ENCODE measurements at regions not wholly inside any gene's neighbourhood (a gene's known extent, or its start where the extent isn't known, plus 50 kb on each side); places are given as distances from the start of the nearest gene placed in this dataset.

DNA sequence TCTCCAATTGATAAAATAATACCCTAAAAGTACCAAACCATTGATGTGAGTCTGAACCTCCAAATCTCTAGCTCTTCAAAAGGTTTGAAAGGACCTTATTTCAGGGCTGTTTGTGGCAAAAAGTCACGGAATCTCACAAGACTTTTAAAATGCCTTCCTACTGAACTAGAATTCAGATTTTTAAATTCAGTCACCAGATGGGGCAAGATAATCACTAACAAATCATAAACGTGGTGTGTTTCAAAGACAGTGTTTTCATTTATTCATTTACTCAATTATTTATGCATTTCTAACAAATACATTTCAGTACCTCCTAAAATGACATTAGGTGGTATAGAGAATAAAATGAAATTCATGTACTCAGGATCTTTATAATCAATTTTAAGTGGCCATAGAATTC lies 68.2 kb upstream of the SMC2 start:
- Histone ChIP-seq H3K27me3 (ENCODE audit: insufficient read depth, low read depth) (no peaks in the 10 kb centered on the region), H2AFZ (no peak overlapping the region), H3K4me2 (no peak overlapping the region), H3K27ac (no peak overlapping the region), H3K36me3 (ENCODE audit: low read depth) (no peaks in the 10 kb centered on the region), H4K20me1 (ENCODE audit: insufficient read depth) (no peaks in the 10 kb centered on the region), H3F3A (ENCODE audit: insufficient read depth, low read depth) (no peaks in the 10 kb centered on the region), H3K79me2 (ENCODE audit: low read depth) (no peaks in the 10 kb centered on the region), H3K9me3 (ENCODE audit: insufficient read depth, low read depth) (no peaks in the 10 kb centered on the region), H3K4me3 (no peak overlapping the region), H3K9me2 (ENCODE audit: insufficient read depth) (0 out of 2 replicates have a peak, but pooled peaks cover 4% of the 10 kb centered on the region), H3K4me1 (replicated peaks; ENCODE audit: insufficient read depth) (no peaks in the 10 kb centered on the region)
- ChIA-PET CTCF (no interaction called here), POLR2A (ENCODE audit: unreplicated experiment) (no interaction called here)
- DNase-seq: no peak
- no TSS peak for BruUV-seq (replicated peaks)
- intact Hi-C loops (cut with micrococcal nuclease; ENCODE audit: unreplicated experiment): no loop called here
- TF ChIP-seq, protein P1, sequence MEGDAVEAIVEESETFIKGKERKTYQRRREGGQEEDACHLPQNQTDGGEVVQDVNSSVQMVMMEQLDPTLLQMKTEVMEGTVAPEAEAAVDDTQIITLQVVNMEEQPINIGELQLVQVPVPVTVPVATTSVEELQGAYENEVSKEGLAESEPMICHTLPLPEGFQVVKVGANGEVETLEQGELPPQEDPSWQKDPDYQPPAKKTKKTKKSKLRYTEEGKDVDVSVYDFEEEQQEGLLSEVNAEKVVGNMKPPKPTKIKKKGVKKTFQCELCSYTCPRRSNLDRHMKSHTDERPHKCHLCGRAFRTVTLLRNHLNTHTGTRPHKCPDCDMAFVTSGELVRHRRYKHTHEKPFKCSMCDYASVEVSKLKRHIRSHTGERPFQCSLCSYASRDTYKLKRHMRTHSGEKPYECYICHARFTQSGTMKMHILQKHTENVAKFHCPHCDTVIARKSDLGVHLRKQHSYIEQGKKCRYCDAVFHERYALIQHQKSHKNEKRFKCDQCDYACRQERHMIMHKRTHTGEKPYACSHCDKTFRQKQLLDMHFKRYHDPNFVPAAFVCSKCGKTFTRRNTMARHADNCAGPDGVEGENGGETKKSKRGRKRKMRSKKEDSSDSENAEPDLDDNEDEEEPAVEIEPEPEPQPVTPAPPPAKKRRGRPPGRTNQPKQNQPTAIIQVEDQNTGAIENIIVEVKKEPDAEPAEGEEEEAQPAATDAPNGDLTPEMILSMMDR (conservative IDR thresholded peaks at IDR 0.05): no peak
- no peak for TF ChIP-seq EZH2 (IDR thresholded peaks at IDR 0.05; ENCODE audit: low read depth)

DNA sequence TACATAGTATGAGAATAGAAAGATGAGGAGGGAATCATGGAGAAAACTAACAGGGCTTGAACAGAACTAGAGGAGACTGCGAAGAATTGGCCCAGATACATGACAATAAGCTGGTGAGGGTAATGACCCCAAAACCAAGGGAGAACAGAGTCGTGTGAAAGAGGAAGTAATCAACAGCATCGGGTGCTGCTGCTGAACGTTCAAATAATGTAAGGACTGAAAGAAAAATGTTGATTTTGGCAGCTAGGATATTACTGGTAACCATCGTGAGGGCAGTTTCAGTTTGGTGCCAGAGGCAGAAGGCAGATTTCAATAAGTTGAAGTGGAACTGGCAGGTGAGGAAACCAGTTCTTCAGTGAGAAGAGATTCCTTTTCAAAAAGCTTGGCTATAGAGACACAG lies 66.8 kb upstream of the SMC2 start:
- Histone ChIP-seq H3F3A (ENCODE audit: insufficient read depth, low read depth) (no peaks in the 10 kb centered on the region), H2AFZ (0 out of 2 replicates have a peak overlapping the region, but pooled peaks have one; percentile 48), H3K27me3 (ENCODE audit: insufficient read depth, low read depth) (no peaks in the 10 kb centered on the region), H3K79me2 (ENCODE audit: low read depth) (no peaks in the 10 kb centered on the region), H3K9me2 (ENCODE audit: insufficient read depth) (0 out of 2 replicates have a peak, but pooled peaks cover under 1% of the 10 kb centered on the region), H3K9me3 (ENCODE audit: insufficient read depth, low read depth) (no peaks in the 10 kb centered on the region), H3K36me3 (ENCODE audit: low read depth) (no peaks in the 10 kb centered on the region), H3K4me1 (replicated peaks; ENCODE audit: insufficient read depth) (no peaks in the 10 kb centered on the region), H3K4me2 (0 out of 2 replicates have a peak overlapping the region, but pooled peaks have one; percentile 36), H3K4me3 (no peak overlapping the region), H3K27ac (no peak overlapping the region), H4K20me1 (ENCODE audit: insufficient read depth) (no peaks in the 10 kb centered on the region)
- TF ChIP-seq, protein P1 (conservative IDR thresholded peaks at IDR 0.05): no peak
- no peak for TF ChIP-seq EZH2 (IDR thresholded peaks at IDR 0.05; ENCODE audit: low read depth)
- BruUV-seq (replicated peaks): no TSS peak
- ChIA-PET CTCF (interaction anchor here (0.6 kb wide), 1 partner anchor 833 kb away, joined by 3 read pairs; no protein-coding TSS in a partner anchor), POLR2A (ENCODE audit: unreplicated experiment) (interaction anchor here (0.7 kb wide), 1 partner anchor 517 kb away, joined by 3 read pairs; no protein-coding TSS in a partner anchor)
- intact Hi-C loops (cut with micrococcal nuclease; ENCODE audit: unreplicated experiment): no loop called here
- DNase-seq: no peak

DNA sequence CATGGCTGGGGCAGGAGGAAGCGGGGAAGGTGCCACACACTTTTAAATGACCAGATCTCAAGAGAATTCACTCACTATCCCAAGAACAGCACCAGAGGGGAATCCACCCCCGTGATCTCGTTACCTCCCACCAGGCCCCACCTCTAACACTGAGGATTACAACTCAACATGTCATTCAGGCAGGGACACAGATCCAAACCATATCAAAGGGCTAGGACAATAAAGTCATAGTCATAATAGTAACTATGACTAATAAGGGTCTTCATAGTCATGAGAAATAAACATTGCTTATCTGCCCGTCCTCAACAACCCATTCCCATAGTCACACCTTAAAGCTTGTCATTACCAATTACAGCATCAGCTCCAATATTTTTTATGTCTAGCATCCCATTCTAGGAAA lies 65.3 kb upstream of the SMC2 start:
- TF ChIP-seq EZH2 (IDR thresholded peaks at IDR 0.05; ENCODE audit: low read depth): no peak
- TF ChIP-seq, protein P1 (conservative IDR thresholded peaks at IDR 0.05): no peak
- Histone ChIP-seq H4K20me1 (ENCODE audit: insufficient read depth) (no peaks in the 10 kb centered on the region), H3K4me1 (replicated peaks; ENCODE audit: insufficient read depth) (no peaks in the 10 kb centered on the region), H3K27ac (no peak overlapping the region), H3F3A (ENCODE audit: insufficient read depth, low read depth) (no peaks in the 10 kb centered on the region), H3K9me3 (ENCODE audit: insufficient read depth, low read depth) (no peaks in the 10 kb centered on the region), H3K79me2 (ENCODE audit: low read depth) (no peaks in the 10 kb centered on the region), H3K27me3 (ENCODE audit: insufficient read depth, low read depth) (no peaks in the 10 kb centered on the region), H3K9me2 (ENCODE audit: insufficient read depth) (no peaks in the 10 kb centered on the region), H2AFZ (no peak overlapping the region), H3K36me3 (ENCODE audit: low read depth) (no peaks in the 10 kb centered on the region), H3K4me3 (no peak overlapping the region), H3K4me2 (no peak overlapping the region)
- BruUV-seq (replicated peaks): no TSS peak
- ChIA-PET CTCF (no interaction called here), POLR2A (ENCODE audit: unreplicated experiment) (no interaction called here)
- intact Hi-C loops (cut with micrococcal nuclease; ENCODE audit: unreplicated experiment): no loop called here
- no peak for DNase-seq

Data from PC-9 (cell line).